Left ventricle myocardium superior (tissue), 1 donor: ENCODE measurements at regions not wholly inside any gene's neighbourhood (a gene's known extent, or its start where the extent isn't known, plus 50 kb on each side); places are given as distances from the start of the nearest gene placed in this dataset.

ENCODE experiments used
- ATAC-seq: fragments of 200-7000 bp; cut with Tn5 transposase; one replicate; pipeline ENCODE4 v1.9.1; 2020; ENCODE audit warnings: mild to moderate bottlenecking, moderate library complexity
- DNase-seq: peaks from one replicate; pipeline ENCODE4 v3.0.0-alpha.2; 2020
- intact Hi-C: fragments of 100-400 bp; cut with micrococcal nuclease; formaldehyde crosslinking; loops from one replicate; pipeline ENCODE4 v1.11.0; 2022
- donor health status: DM: no; HTN: yes; CAD: no; lungs with severe emphysema.

- no peak for DNase-seq
- intact Hi-C loops = no loop called here
- no peak for ATAC-seq
Observed at GRCh38 chr2:150705357-150705756, 217.9 kb upstream of the RND3 start.

GRCh38 chr2:150702791-150703190 is 215.3 kb upstream of the RND3 start:
- intact Hi-C loops = no loop called here
- DNase-seq (no peak), ATAC-seq (no peak)

- intact Hi-C loops = no loop called here
- DNase-seq (no peak), ATAC-seq (no peak)
Observed at GRCh38 chr2:150700666-150701580, 213.5 kb upstream of the RND3 start.

GRCh38 chr2:150699218-150699617 is 211.8 kb upstream of the RND3 start:
- DNase-seq (no peak), ATAC-seq (no peak)
- intact Hi-C loops = no loop called here

GRCh38 chr2:150698016-150698661 is 210.7 kb upstream of the RND3 start:
- DNase-seq (no peak), ATAC-seq (peak; percentile 79)
- intact Hi-C loops = no loop called here

- intact Hi-C loops = no loop called here
- ATAC-seq = peak; percentile 73
- DNase-seq = no peak
Observed at GRCh38 chr2:150697596-150697995, 210.1 kb upstream of the RND3 start.

- intact Hi-C loops = no loop called here
- ATAC-seq = no peak
- no peak for DNase-seq
Observed at GRCh38 chr2:150695451-150696135, 208.1 kb upstream of the RND3 start.

GRCh38 chr2:150693556-150693955 is 206.1 kb upstream of the RND3 start:
- DNase-seq (no peak), ATAC-seq (no peak)
- intact Hi-C loops = no loop called here

GRCh38 chr2:150690870-150691269 is 203.4 kb upstream of the RND3 start:
- intact Hi-C loops = no loop called here
- DNase-seq = no peak
- no peak for ATAC-seq

GRCh38 chr2:150690261-150690660 is 202.8 kb upstream of the RND3 start:
- intact Hi-C loops = no loop called here
- no peak for DNase-seq
- no peak for ATAC-seq

- intact Hi-C loops = no loop called here
- DNase-seq (no peak), ATAC-seq (peak; percentile 49)
Observed at GRCh38 chr2:150689590-150689989, 202.1 kb upstream of the RND3 start.

- DNase-seq (no peak), ATAC-seq (no peak)
- intact Hi-C loops = no loop called here
Observed at GRCh38 chr2:150688016-150688415, 200.5 kb upstream of the RND3 start.

- DNase-seq (no peak), ATAC-seq (no peak)
- intact Hi-C loops = no loop called here
Observed at GRCh38 chr2:150686391-150686790, 198.9 kb upstream of the RND3 start.

- ATAC-seq (no peak), DNase-seq (no peak)
- intact Hi-C loops = no loop called here
Observed at GRCh38 chr2:150681120-150681804, 193.8 kb upstream of the RND3 start.

- DNase-seq = no peak
- intact Hi-C loops = no loop called here
- ATAC-seq = no peak
Observed at GRCh38 chr2:150679456-150680120, 192.1 kb upstream of the RND3 start.

- ATAC-seq = no peak
- DNase-seq = no peak
- intact Hi-C loops = no loop called here
Observed at GRCh38 chr2:150677551-150677950, 190.1 kb upstream of the RND3 start.

- intact Hi-C loops = no loop called here
- no peak for ATAC-seq
- no peak for DNase-seq
Observed at GRCh38 chr2:150676747-150677383, 189.4 kb upstream of the RND3 start.

- intact Hi-C loops = no loop called here
- ATAC-seq = no peak
- DNase-seq = no peak
Observed at GRCh38 chr2:150675807-150676206, 188.3 kb upstream of the RND3 start.

- DNase-seq (no peak), ATAC-seq (no peak)
- intact Hi-C loops = no loop called here
Observed at GRCh38 chr2:150674283-150674682, 186.8 kb upstream of the RND3 start.
